RWPE1 (cell line): ENCODE measurements at regions not wholly inside any gene's neighbourhood (a gene's known extent, or its start where the extent isn't known, plus 50 kb on each side); places are given as distances from the start of the nearest gene placed in this dataset.

ENCODE experiments used
- CTCF ChIA-PET: fragments of 350-600 bp; sonication (Branson Sonifier 250); formaldehyde crosslinking; extraction: SDS; loops from one replicate; lab custom pipeline; 2021; lab: Yijun Ruan, JAX
- POLR2A ChIA-PET: fragments of 400-600 bp; formaldehyde crosslinking; extraction: SDS; loops from one replicate; lab custom pipeline; 2020; ENCODE audit warnings: antibody characterized with exemption; ENCODE audit not compliant: low non-redundant PET; lab: Yijun Ruan, JAX
- DNase-seq: peaks from one replicate; pipeline ENCODE4 v3.0.0; 2012; ENCODE audit warnings: low spot score
- H3K27ac ChIP-seq: fragments of 450-650 bp; 2 replicates; pipeline ENCODE4 v1.5.1; 2017
- TF ChIP-seq, protein P1 (sequence below): fragments of 450-650 bp; conservative IDR thresholded peaks from 2 replicates; pipeline ENCODE4 v1.5.1; 2017; ENCODE audit warnings: low read depth, mild to moderate bottlenecking

DNA sequence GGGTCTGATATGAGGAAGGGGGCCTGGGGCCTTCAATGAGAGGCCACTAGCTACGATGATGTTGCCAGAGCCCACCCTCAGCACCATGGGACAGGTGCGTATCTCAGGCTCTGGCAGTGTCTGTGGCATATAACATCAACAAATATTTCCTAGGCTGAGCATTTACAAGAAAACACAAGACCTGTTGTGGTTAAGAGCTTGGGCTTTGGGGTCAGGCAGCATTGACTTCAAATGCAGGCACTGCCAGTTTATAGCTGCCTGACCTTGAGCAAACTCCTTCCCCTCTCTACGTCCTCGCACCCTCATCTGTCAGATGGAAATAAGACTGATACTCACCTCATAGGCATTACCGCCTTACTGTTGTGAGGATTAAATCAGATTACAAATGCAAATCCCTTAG, 156.0 kb downstream of the KATNAL1 start:
- H3K27ac ChIP-seq = no peak overlapping the region
- ChIA-PET CTCF (no interaction called here), POLR2A (no interaction called here)
- TF ChIP-seq, protein P1, sequence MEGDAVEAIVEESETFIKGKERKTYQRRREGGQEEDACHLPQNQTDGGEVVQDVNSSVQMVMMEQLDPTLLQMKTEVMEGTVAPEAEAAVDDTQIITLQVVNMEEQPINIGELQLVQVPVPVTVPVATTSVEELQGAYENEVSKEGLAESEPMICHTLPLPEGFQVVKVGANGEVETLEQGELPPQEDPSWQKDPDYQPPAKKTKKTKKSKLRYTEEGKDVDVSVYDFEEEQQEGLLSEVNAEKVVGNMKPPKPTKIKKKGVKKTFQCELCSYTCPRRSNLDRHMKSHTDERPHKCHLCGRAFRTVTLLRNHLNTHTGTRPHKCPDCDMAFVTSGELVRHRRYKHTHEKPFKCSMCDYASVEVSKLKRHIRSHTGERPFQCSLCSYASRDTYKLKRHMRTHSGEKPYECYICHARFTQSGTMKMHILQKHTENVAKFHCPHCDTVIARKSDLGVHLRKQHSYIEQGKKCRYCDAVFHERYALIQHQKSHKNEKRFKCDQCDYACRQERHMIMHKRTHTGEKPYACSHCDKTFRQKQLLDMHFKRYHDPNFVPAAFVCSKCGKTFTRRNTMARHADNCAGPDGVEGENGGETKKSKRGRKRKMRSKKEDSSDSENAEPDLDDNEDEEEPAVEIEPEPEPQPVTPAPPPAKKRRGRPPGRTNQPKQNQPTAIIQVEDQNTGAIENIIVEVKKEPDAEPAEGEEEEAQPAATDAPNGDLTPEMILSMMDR = no peak
- no peak for DNase-seq

GRCh38 chr13:30149248-30149647, 158.1 kb downstream of the KATNAL1 start:
- no peak for DNase-seq
- H3K27ac ChIP-seq = no peak overlapping the region
- ChIA-PET CTCF (interaction anchor here (0.7 kb wide), 1 partner anchor 859 kb away, joined by 3 read pairs; no protein-coding TSS in a partner anchor), POLR2A (no interaction called here)
- TF ChIP-seq, protein P1 = no peak

DNA sequence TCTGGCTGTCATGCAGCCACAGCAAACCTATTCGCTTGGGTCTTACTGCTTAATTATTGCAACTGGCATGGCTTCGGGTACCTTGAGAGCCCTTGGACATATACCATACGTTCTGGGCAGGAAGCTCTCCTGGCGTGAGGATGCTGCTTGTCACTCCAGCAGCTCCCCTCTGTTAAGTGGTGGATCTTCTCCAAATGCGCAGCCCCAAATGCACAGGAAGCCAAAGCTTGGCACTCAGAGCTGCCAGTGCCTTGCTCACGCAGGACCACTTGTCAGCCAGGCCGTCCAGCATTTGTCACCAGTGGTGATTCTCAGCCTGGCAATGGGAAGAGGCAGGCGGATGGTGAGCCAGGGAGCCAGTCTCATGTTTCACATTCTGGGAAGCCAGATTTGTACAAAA, 158.6 kb downstream of the KATNAL1 start:
- ChIA-PET CTCF (interaction anchor here (0.7 kb wide), 1 partner anchor 860 kb away, joined by 3 read pairs; no protein-coding TSS in a partner anchor), POLR2A (no interaction called here)
- DNase-seq = no peak
- H3K27ac ChIP-seq = no peak overlapping the region
- TF ChIP-seq, protein P1 = no peak

DNA sequence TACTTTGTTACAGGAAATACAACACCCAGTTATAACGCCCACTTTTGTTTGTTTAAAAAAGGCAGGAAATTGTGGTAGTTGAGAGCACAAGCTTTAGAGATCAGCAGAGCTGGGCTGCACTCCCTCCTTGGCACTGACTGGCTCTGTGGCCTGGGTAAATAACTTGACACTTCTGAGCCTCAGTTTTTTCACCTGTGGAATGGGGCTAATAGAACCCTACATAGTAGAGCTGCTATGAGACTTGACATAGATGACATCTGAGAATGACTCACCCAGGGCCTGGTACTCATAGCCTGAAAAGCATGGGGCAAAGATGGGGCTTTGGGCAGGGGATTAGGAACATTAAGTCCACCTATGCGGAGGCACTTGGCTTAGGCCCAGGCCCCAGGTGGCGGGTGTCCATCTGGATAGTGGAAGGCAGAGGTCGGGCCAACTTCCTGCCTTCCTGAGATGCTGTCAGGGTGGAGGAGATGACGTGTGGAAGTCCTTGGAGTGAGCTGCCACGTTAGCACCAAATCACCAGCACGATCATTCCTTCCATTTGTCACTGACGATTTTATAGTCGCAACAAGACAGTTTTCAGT, 159.1 kb downstream of the KATNAL1 start:
- TF ChIP-seq, protein P1 = no peak
- H3K27ac ChIP-seq = no peak overlapping the region
- ChIA-PET POLR2A (no interaction called here), CTCF (no interaction called here)
- no peak for DNase-seq

- H3K27ac ChIP-seq = no peak overlapping the region
- ChIA-PET CTCF (no interaction called here), POLR2A (no interaction called here)
- TF ChIP-seq, protein P1 = no peak
- no peak for DNase-seq
These were observed 159.9 kb downstream of the KATNAL1 start for GRCh38 chr13:30147421-30147820.

GRCh38 chr13:30147015-30147414, 160.3 kb downstream of the KATNAL1 start:
- H3K27ac ChIP-seq = no peak overlapping the region
- TF ChIP-seq, protein P1 = no peak
- DNase-seq = no peak
- ChIA-PET CTCF (no interaction called here), POLR2A (interaction anchor here (0.7 kb wide), 1 partner anchor 8 kb away, joined by 5 read pairs; no protein-coding TSS in a partner anchor)
